HG03342 (cell line): ENCODE measurements at regions not wholly inside any gene's neighbourhood (a gene's known extent, or its start where the extent isn't known, plus 50 kb on each side); places are given as distances from the start of the nearest gene placed in this dataset.

ENCODE experiments used
- ATAC-seq: cut with Tn5 transposase; IDR thresholded peaks from one replicate; pipeline ENCODE4 v1.9.1; 2021; ENCODE audit warnings: mild to moderate bottlenecking, moderate library complexity; ENCODE audit not compliant: unreplicated experiment

- no peak for ATAC-seq
Observed at GRCh38 chr3:99240700-99241099, 339.2 kb upstream of the DCBLD2 start.

- no peak for ATAC-seq
Observed at GRCh38 chr3:99236576-99236975, 335.1 kb upstream of the DCBLD2 start.

DNA sequence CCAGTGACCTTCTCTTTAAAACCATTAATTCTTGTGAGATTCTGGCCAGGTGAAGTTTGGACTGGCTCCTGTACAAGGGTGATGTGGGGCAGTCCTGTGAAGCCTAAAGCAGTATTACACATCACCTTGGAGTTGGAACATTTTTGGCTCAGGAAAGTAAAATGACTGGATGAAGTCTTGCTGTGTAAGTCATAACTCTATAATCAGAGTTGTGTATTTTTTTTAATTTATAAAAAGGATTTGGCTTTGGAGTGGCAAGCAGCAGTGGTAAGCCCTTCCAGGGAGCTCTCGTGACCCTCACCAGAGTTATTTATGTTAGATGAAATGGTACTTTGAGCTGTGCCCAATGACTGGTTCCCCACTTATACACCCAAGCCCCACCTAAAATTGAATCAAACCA, 331.2 kb upstream of the DCBLD2 start:
- no peak for ATAC-seq

DNA sequence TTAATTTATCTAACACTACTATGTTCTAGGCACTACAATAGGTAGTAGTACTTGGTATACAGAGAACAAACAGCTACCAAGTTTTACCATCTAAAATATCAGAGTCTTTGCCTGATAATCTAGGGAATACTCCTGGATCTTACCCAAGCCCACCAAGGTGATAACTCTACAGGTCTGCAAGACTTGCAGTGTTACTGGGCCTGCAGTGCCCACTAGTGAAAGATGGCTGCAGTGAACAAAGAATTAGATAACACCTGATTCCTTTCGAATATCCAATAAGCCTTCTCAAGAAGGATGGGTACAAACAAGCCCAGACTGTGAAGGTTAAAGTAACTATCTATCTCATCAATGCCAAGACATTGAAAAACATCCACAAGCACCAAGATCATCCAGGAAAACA, 317.0 kb upstream of the DCBLD2 start:
- ATAC-seq = no peak

DNA sequence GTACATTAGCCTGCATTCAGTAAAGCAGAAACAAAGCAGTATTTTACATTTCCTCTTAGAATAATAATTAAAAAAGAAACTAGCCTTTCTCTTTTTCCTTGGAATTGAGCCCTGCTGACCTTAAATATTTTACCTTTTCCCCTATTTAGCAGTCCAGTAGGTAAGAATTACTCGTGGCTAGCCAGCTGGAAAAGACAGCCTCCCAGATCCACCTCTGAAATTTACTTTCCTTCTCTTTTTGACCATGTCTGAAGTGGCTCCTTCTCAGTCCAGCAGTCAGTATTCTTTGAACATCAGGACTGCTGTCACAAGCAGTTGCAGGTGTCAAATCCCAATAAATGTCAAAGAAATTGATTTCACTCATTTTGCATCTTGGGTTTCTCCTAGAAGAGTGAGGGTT, 311.5 kb upstream of the DCBLD2 start:
- no peak for ATAC-seq

DNA sequence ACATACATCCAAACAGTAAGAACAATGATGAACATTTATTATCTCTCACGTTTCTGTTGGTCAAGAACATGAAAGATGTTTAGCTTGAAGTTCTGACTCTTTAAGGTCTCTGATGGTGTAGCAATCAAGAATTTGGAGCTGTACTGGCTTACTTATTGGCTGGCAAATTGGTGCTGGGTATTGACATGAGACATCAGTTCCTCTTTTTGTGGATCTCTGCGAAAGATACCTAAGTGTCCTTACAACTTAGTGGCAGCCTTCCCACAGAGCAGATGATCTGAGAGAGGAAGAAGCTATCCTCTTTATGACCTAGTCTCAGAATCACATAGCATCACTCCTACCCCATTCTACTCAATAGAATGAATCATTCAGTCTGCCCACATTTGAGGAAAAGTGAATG, 309.8 kb upstream of the DCBLD2 start:
- no peak for ATAC-seq

DNA sequence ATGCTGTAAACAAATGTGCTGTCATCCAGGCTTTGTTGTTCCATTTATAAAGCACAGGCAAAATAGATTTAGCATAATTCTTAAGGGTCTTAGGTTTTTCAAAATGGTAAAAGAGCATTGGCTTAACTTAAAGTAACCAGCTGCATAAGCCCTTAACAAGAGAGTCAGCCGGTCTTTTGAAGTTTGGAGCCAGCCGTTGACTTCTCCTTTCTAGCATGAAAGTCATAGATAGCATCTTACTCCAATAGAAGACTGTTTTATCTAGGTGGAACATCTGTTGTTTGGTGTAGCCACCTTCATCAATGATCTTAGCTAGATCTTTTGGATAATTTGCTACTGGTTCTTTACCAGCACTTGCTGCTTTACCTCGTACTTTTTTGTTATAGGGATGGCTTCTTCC, 297.5 kb upstream of the DCBLD2 start:
- no peak for ATAC-seq

- no peak for ATAC-seq
Observed at GRCh38 chr3:99191186-99191585, 289.7 kb upstream of the DCBLD2 start.

GRCh38 chr3:99188936-99189335, 287.4 kb upstream of the DCBLD2 start:
- no peak for ATAC-seq

GRCh38 chr3:99186016-99186415, 284.5 kb upstream of the DCBLD2 start:
- no peak for ATAC-seq

GRCh38 chr3:99176169-99176964, 274.9 kb upstream of the DCBLD2 start:
- ATAC-seq = no peak

GRCh38 chr3:99175276-99175812, 273.8 kb upstream of the DCBLD2 start:
- ATAC-seq = no peak

DNA sequence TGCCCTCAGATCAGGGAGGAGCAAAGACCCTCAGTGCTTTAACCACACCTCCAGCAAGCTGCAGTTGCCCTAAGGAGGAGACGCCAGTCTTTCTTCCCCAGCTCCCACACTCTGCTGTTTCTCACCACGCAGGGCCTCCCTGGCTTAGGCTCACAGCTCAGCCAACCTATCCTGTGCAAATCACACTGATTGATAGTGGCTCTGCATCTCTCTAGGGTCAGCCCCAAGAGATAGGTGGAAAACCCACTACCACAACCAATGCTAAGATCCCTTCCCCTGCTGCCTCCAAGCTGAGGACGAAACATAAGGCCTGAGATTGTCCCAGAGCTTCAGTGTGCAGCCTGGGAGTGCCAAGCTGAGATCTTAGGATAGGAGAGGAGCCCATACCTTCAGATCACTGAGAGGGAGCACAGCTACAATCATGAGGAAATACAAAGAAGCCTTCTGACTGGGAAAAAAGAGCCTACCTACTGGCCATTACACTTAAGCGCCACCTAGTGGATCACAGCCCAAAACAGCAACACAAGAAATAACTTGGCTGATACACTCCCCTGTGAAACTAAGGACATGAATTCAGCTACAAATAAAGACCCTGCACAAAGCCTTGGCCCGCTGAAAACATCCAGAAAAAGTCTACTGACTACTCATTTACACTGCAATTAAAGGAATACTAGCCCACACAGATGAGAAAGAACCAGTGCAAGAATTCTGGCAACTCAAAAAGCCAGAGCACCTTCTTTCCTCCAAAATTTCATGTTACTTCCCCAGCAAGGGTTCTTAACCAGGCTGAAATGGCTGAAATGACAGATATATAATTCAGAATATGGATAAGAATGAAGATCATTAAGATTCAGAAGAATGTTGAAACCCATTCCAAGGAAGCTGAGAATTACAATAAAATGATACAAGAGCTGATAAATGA, 271.5 kb upstream of the DCBLD2 start:
- peak; percentile 84 for ATAC-seq

DNA sequence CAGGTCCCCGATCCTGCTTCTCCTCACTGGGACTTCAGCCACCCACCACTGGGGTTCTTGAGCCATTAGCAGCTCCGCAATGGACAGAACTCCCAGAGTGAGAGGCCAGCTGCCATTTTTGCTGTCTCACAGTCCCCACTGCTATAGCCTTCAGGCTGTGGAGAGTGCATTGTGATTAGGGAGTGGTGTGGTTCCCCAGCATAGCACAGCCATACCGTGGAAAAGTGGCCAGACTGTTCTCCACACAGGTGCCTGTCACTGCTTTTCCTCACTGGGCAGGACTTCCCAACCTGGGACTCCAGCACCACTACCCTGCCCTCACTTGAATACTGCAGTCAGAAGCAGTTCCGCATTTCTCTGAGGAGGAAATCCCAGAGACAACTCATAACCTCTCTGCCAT, 270.3 kb upstream of the DCBLD2 start:
- ATAC-seq = no peak

DNA sequence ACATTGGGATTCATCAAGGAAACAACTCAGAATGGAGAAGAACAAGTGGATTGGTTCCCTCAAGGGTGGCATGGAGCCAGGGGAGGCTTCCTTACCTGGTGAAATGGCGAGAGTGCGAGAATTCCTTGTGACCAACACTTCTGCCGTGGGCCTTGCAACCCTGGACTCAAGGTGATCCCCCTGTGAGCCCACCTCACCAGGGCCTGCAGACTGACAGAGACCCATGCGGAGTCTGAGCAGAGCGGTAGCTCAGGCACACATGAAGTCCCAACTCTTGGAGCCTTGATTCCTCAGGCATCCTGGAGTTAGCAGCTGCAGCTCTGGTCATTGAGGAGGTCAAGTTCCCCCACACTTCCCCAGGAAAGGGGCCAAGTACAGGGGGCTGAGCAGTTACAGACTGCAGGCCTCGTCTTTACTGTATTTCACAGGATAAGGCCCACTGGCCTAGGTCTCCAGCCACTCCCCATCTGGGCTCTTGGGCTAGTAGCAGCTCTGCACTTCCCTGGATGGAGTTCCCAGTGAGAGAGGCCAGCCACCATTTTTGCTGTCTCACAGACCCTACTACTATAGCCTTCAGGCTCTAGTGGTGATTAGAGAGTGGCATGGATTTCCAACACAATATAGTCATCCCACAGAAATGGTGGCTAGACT, 269.5 kb upstream of the DCBLD2 start:
- ATAC-seq = no peak

DNA sequence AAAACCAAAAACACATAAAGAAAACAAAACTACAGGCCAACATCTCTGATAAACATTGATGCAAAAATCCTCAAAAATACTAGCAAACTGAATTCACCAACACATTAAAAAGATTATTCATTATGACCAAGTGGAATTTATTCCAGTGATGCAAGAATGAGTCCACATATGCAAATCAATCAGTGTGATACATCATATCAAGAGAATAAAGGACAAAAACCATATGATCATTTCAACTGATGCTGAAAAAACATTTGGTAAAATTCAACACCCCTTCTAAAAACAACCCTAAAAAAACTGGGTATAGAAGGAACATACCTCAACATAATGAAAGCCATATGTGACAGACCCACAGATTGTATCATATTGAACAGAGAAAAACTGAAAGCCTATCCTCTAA, 265.6 kb upstream of the DCBLD2 start:
- no peak for ATAC-seq

DNA sequence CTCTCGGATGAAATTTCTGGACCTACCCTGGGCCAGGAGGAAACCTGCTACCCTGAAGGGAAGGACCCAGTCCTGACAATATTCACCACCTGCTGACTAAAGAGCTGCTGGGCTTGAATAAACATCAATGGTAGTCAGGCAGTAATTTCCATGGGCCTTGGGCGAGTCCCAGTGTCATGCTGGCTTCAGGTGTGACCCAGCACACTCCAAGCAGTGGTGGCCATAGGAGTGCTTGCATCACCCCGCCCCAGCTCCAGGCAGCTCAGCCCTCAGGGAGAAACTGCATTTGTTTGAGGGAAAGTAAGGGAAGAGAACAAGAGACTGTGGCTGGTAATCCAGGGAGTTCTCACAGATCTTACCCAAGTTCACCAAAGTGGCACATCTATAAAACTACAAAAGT, 261.8 kb upstream of the DCBLD2 start:
- ATAC-seq = no peak

DNA sequence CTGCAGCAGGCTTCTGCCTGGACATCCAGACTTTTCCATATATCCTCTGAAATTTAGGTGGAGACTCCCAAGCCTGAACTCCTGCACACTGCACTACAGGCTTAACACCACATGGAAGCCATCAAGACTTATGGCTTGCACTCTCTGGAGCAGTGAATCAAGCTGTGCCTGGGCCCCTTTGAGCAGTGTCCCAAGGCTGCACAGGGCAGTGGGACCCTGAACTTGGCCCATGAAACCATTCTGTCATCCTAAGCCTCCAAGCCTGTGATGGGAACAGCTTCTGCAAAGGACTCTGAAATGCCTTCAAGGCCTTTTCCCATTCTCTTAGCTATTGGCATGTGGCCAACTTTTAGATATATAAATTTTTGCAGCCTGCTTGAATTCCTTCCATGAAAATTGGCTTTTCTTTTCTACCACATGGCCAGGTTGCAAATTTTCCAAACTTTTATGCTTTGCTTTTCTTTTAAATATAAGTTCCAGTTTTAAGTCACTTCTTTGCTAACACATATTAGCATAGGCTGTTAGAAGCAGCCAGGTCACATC, 257.8 kb upstream of the DCBLD2 start:
- ATAC-seq = no peak

DNA sequence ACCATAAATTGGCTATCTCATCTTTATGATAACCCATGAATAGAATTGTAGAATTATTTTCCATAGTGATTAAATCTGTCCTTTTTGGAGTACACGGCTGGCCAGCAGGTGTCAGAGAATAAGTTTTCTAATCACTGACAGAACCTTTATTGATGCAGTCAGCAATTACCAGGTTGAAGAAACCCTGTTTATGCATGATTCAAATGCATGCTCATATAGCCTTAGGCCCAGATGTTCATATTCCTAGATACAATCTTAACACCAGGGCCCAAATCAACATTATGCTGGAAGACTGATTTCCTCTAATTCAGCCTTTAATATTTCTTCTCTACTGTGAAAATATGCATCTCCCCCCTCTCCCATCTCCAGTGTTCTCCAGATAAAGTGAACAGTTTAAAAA, 243.5 kb upstream of the DCBLD2 start:
- ATAC-seq = no peak

DNA sequence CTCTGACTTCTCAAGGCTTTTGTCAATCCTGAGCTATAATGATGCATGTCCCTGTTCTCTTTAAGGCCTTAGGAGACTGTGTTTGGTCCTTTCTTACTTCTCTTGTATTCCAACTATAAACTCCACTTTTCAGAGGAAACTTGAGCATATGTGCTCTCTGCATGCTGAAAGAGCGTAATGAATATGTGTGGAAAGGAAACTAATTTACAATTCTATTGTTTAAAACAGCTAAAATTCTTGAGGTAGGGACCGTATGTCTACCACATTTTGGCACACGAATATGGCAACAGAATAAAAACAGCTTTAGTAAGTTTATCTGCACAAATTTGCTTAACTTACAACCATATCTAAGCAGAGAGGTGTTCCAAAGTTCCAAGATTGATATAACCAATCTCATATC, 242.0 kb upstream of the DCBLD2 start:
- ATAC-seq = no peak

- ATAC-seq = no peak
Observed at GRCh38 chr3:99134986-99135385, 233.5 kb upstream of the DCBLD2 start.
